ENCODE measurements at regions not wholly inside any gene's neighbourhood (a gene's known extent, or its start where the extent isn't known, plus 50 kb on each side); places are given as distances from the start of the nearest gene placed in this dataset.

- no peak overlapping the region for H2AFZ ChIP-seq (ENCODE audit: control insufficient read depth, low read length)
- FAIRE-seq: no peak
- dilution Hi-C loops (cut with MboI; ENCODE audit: extremely low pct_ligation_motif_present, low sequenced_read_pairs): no loop called here
These were observed 114.6 kb upstream of the TEX51 start for GRCh38 chr2:126784045-126784444.

GRCh38 chr2:126784621-126785020 lies 114.1 kb upstream of the TEX51 start:
- dilution Hi-C loops (cut with MboI; ENCODE audit: extremely low pct_ligation_motif_present, low sequenced_read_pairs): no loop called here

More at GRCh38 chr2:126784045-126784444, 114.6 kb upstream of the TEX51 start:
- Histone ChIP-seq H3K27me3 (ENCODE audit: control insufficient read depth, extremely low read depth, insufficient read depth, low read length) (no peaks in the 10 kb centered on the region), H3K9me3 (ENCODE audit: control insufficient read depth, low read depth, low read length) (no peaks in the 10 kb centered on the region), H3K36me3 (ENCODE audit: control insufficient read depth in 2 of 2, extremely low read depth in 1 of 2, insufficient read depth in 2 of 2, low read length in 2 of 2) (no peaks in the 10 kb centered on the region), H3K27ac (ENCODE audit: control insufficient read depth, insufficient read depth, low read length) (no peak overlapping the region), H3K4me2 (ENCODE audit: control insufficient read depth, extremely low read depth, insufficient read depth, low read depth, low read length) (no peak overlapping the region), H3K4me3 (ENCODE audit: control insufficient read depth in 2 of 3, extremely low read depth in 1 of 3, insufficient read depth in 2 of 3, low read depth in 1 of 3, low read length in 3 of 3) (no peak overlapping the region), H3K79me2 (ENCODE audit: control insufficient read depth, insufficient read depth, low read length) (no peaks in the 10 kb centered on the region), H4K20me1 (ENCODE audit: control insufficient read depth, extremely low read depth, insufficient read depth, low read length) (no peaks in the 10 kb centered on the region), H3K9me1 (ENCODE audit: control insufficient read depth, extremely low read depth, insufficient read depth, low read length) (no peaks in the 10 kb centered on the region), H3K9ac (ENCODE audit: control insufficient read depth, extremely low read depth, insufficient read depth, low read length) (no peak overlapping the region), H3K4me1 (ENCODE audit: control insufficient read depth, extremely low read depth, insufficient read depth, low read length) (no peaks in the 10 kb centered on the region)
- DNase-seq (ENCODE audit: low read depth, low spot score): no peak
- TF ChIP-seq CTCF (optimal IDR thresholded peaks at IDR 0.05 in 1 of 3, IDR thresholded peaks at IDR 0.05 in 1 of 3, conservative IDR thresholded peaks at IDR 0.05 in 1 of 3; ENCODE audit: extremely low read depth in 1 of 3, insufficient read depth in 2 of 3, low read length in 3 of 3) (no peak), EZH2 (IDR thresholded peaks at IDR 0.05; ENCODE audit: low read length) (no peak)

More at GRCh38 chr2:126784621-126785020, 114.1 kb upstream of the TEX51 start:
- Histone ChIP-seq H3K4me3 (ENCODE audit: control insufficient read depth in 2 of 3, extremely low read depth in 1 of 3, insufficient read depth in 2 of 3, low read depth in 1 of 3, low read length in 3 of 3) (no peak overlapping the region), H4K20me1 (ENCODE audit: control insufficient read depth, extremely low read depth, insufficient read depth, low read length) (no peaks in the 10 kb centered on the region), H3K9me3 (ENCODE audit: control insufficient read depth, low read depth, low read length) (no peaks in the 10 kb centered on the region), H3K27ac (ENCODE audit: control insufficient read depth, insufficient read depth, low read length) (no peak overlapping the region), H3K4me1 (ENCODE audit: control insufficient read depth, extremely low read depth, insufficient read depth, low read length) (no peaks in the 10 kb centered on the region), H3K4me2 (ENCODE audit: control insufficient read depth, extremely low read depth, insufficient read depth, low read depth, low read length) (no peak overlapping the region), H3K36me3 (ENCODE audit: control insufficient read depth in 2 of 2, extremely low read depth in 1 of 2, insufficient read depth in 2 of 2, low read length in 2 of 2) (no peaks in the 10 kb centered on the region), H2AFZ (ENCODE audit: control insufficient read depth, low read length) (no peak overlapping the region), H3K27me3 (ENCODE audit: control insufficient read depth, extremely low read depth, insufficient read depth, low read length) (no peaks in the 10 kb centered on the region), H3K9me1 (ENCODE audit: control insufficient read depth, extremely low read depth, insufficient read depth, low read length) (no peaks in the 10 kb centered on the region), H3K9ac (ENCODE audit: control insufficient read depth, extremely low read depth, insufficient read depth, low read length) (no peak overlapping the region), H3K79me2 (ENCODE audit: control insufficient read depth, insufficient read depth, low read length) (no peaks in the 10 kb centered on the region)
- DNase-seq (ENCODE audit: low read depth, low spot score) (no peak), FAIRE-seq (no peak)
- TF ChIP-seq EZH2 (IDR thresholded peaks at IDR 0.05; ENCODE audit: low read length) (no peak), CTCF (optimal IDR thresholded peaks at IDR 0.05 in 1 of 3, IDR thresholded peaks at IDR 0.05 in 1 of 3, conservative IDR thresholded peaks at IDR 0.05 in 1 of 3; ENCODE audit: extremely low read depth in 1 of 3, insufficient read depth in 2 of 3, low read length in 3 of 3) (no peak)

All from keratinocyte (primary cell).